Stomach (tissue), 4 donors: ENCODE measurements at regions not wholly inside any gene's neighbourhood (a gene's known extent, or its start where the extent isn't known, plus 50 kb on each side); places are given as distances from the start of the nearest gene placed in this dataset.

Experiments
- CTCF ChIP-seq, 7 experiments: fragments of 450-650 bp in 4 of 7; fragments of 200-600 bp in 3 of 7; sonication (generic) in 3 of 7; IDR thresholded peaks; one replicate each; pipeline ENCODE4 v1.5.1; 2016 to 2019; ENCODE audit warnings: antibody characterized with exemption in 7 of 7, control low read depth in 2 of 7, mild to moderate bottlenecking in 1 of 7
- EP300 ChIP-seq: sonication (generic); formaldehyde crosslinking; IDR thresholded peaks from one replicate; pipeline ENCODE4 v1.6.1; 2017; ENCODE audit warnings: antibody characterized with exemption
- POLR2A ChIP-seq, 4 donors: fragments of 450-650 bp; IDR thresholded peaks; one replicate each; pipeline ENCODE4 v1.6.1; 2016; ENCODE audit warnings: antibody characterized with exemption in 4 of 4, control low read depth in 2 of 4, mild to moderate bottlenecking in 1 of 4, moderate library complexity in 1 of 4
- POLR2AphosphoS5 ChIP-seq, 3 donors: sonication (generic); formaldehyde crosslinking; IDR thresholded peaks; one replicate each; pipeline ENCODE4 v1.6.1; 2016; ENCODE audit warnings: antibody characterized with exemption in 3 of 3

- TF ChIP-seq POLR2A (IDR thresholded peaks at IDR 0.05) (no peak), CTCF (IDR thresholded peaks at IDR 0.05) (no peak), EP300 (no peak), POLR2AphosphoS5 (IDR thresholded peaks at IDR 0.05) (no peak)
Measured at GRCh38 chr1:166676981-166677380, 162.3 kb upstream of the POGK start.
